H1 (cell line): ENCODE measurements at regions not wholly inside any gene's neighbourhood (a gene's known extent, or its start where the extent isn't known, plus 50 kb on each side); places are given as distances from the start of the nearest gene placed in this dataset.

ENCODE experiments used
- CTCF ChIA-PET: fragments of 300-600 bp; sonication (Branson Sonifier 250); formaldehyde crosslinking; loops from one replicate; lab custom pipeline; 2021; ENCODE audit not compliant: partially characterized antibody; lab: Charles Lee
- POLR2A ChIA-PET: fragments of 300-600 bp; sonication (Branson Sonifier 250); formaldehyde crosslinking; loops from one replicate; lab custom pipeline; 2021; ENCODE audit warnings: inconsistent platforms; ENCODE audit not compliant: partially characterized antibody; lab: Charles Lee
- DNase-seq, 2 experiments: peaks; one replicate each; pipeline versions ENCODE4 v3.0.0 to v3.0.0-alpha.2; 2010 to 2022; ENCODE audit warnings: low spot score in 2 of 2, low read depth in 1 of 2, mixed read lengths in 1 of 2
- FAIRE-seq: peaks from 2 replicates; lab custom pipeline; 2011; peaks lifted over from hg19 to GRCh38; lab: Jason Lieb, UNC
- H2AFZ ChIP-seq: 2 replicates; pipeline ENCODE4 v1.8.1; 2012; ENCODE audit warnings: low read length, inconsistent platforms
- H2AK5ac ChIP-seq: 2 replicates; pipeline ENCODE4 v1.6.1; 2013; ENCODE audit warnings: low read depth, low read length
- H2BK120ac ChIP-seq: replicated peaks from 2 replicates; pipeline ENCODE3; 2013; ENCODE audit warnings: low read depth, low read length, inconsistent platforms
- H2BK12ac ChIP-seq: 2 replicates; pipeline ENCODE4 v1.6.1; 2013; ENCODE audit warnings: low read depth, low read length
- H2BK15ac ChIP-seq: 2 replicates; pipeline ENCODE4 v1.6.1; 2013; ENCODE audit warnings: low read length
- H2BK20ac ChIP-seq: 2 replicates; pipeline ENCODE4 v1.6.1; 2013; ENCODE audit warnings: low read length
- H2BK5ac ChIP-seq: 2 replicates; pipeline ENCODE4 v1.6.1; 2013; ENCODE audit warnings: low read depth, low read length
- H3K14ac ChIP-seq: 2 replicates; pipeline ENCODE4 v1.6.1; 2013; ENCODE audit warnings: inconsistent platforms; ENCODE audit not compliant: insufficient read length
- H3K18ac ChIP-seq: 2 replicates; pipeline ENCODE4 v1.6.1; 2013; ENCODE audit warnings: low read length; ENCODE audit errors: extremely low read depth
- H3K23ac ChIP-seq: 2 replicates; pipeline ENCODE4 v1.6.1; 2013; ENCODE audit warnings: inconsistent platforms; ENCODE audit not compliant: insufficient read length
- H3K23me2 ChIP-seq: 2 replicates; pipeline ENCODE4 v1.6.1; 2013; ENCODE audit warnings: low read depth, low read length
- H3K27ac ChIP-seq: 2 replicates; pipeline ENCODE4 v1.6.1; 2011; ENCODE audit warnings: low read depth, low read length, inconsistent platforms
- H3K27me3 ChIP-seq, 4 experiments: replicated peaks in 1 of 4; 1 replicate in 1 of 4; 2 replicates in 3 of 4; pipeline versions ENCODE4 v1.6.1 to v1.8.1; 2011 to 2013; ENCODE audit warnings: low read length in 3 of 4, mild to moderate bottlenecking in 3 of 4, inconsistent platforms in 2 of 4, mixed read lengths in 2 of 4, moderate library complexity in 1 of 4; ENCODE audit not compliant: control insufficient read depth in 3 of 4, insufficient read depth in 3 of 4; ENCODE audit errors: extremely low read depth in 1 of 4
- H3K36me3 ChIP-seq, 4 experiments: 2 replicates each; pipeline versions ENCODE4 v1.6.1 to v1.8.1; 2011 to 2013; ENCODE audit warnings: mild to moderate bottlenecking in 4 of 4, low read length in 3 of 4, moderate library complexity in 2 of 4, control low read depth in 1 of 4, inconsistent platforms in 1 of 4; ENCODE audit not compliant: insufficient read depth in 4 of 4, control insufficient read depth in 2 of 4
- H3K4ac ChIP-seq: replicated peaks from 2 replicates; pipeline ENCODE3; 2013; ENCODE audit warnings: low read length, low read depth, mixed read lengths, inconsistent platforms; ENCODE audit not compliant: insufficient read length
- H3K4me1 ChIP-seq, 4 experiments: replicated peaks in 1 of 4; 1 replicate in 1 of 4; 2 replicates in 3 of 4; pipeline versions ENCODE4 v1.6.1 to v1.8.1; 2011 to 2013; ENCODE audit warnings: low read length in 3 of 4, inconsistent platforms in 2 of 4, mixed read lengths in 1 of 4; ENCODE audit not compliant: insufficient read depth in 4 of 4, control insufficient read depth in 3 of 4
- H3K4me2 ChIP-seq, 2 experiments: 2 replicates each; pipeline versions ENCODE4 v1.6.1 to v1.8.1; 2011 to 2013; ENCODE audit warnings: low read depth in 2 of 2, low read length in 2 of 2, control low read depth in 1 of 2, inconsistent platforms in 1 of 2, mild to moderate bottlenecking in 1 of 2; ENCODE audit not compliant: insufficient read depth in 1 of 2
- H3K4me3 ChIP-seq, 4 experiments: fragments of 200-600, 300-600 bp in 1 of 4; sonication (generic), shearing (Covaris generic), sonication (Bioruptor Twin) in 1 of 4; 2 replicates each; pipeline versions ENCODE4 v1.5.1 to v1.8.1; 2011 to 2016; ENCODE audit warnings: low read length in 4 of 4, low read depth in 3 of 4, control low read depth in 2 of 4, inconsistent platforms in 2 of 4, mild to moderate bottlenecking in 2 of 4, mixed read lengths in 1 of 4, moderate library complexity in 1 of 4; ENCODE audit not compliant: insufficient read depth in 2 of 4; ENCODE audit errors: extremely low read depth in 1 of 4
- H3K56ac ChIP-seq: replicated peaks from 2 replicates; pipeline ENCODE3; 2013; ENCODE audit warnings: low read depth, mild to moderate bottlenecking, mixed read lengths, low read length, inconsistent platforms; ENCODE audit not compliant: insufficient read length
- H3K79me1 ChIP-seq: 2 replicates; pipeline ENCODE4 v1.6.1; 2013; ENCODE audit warnings: low read depth, low read length, control low read depth
- H3K79me2 ChIP-seq, 2 experiments: 2 replicates each; pipeline versions ENCODE4 v1.6.1 to v1.8.1; 2012 to 2013; ENCODE audit warnings: low read length in 2 of 2, mild to moderate bottlenecking in 2 of 2, inconsistent platforms in 1 of 2; ENCODE audit not compliant: insufficient read depth in 2 of 2, control insufficient read depth in 1 of 2
- H3K9ac ChIP-seq, 4 experiments: replicated peaks in 1 of 4; 1 replicate in 1 of 4; 2 replicates in 3 of 4; pipeline versions ENCODE4 v1.6.1 to v1.8.1; 2011 to 2013; ENCODE audit warnings: low read depth in 3 of 4, low read length in 3 of 4, control low read depth in 2 of 4, mild to moderate bottlenecking in 2 of 4, moderate library complexity in 2 of 4, inconsistent platforms in 1 of 4; ENCODE audit errors: extremely low read depth in 1 of 4
- H3K9me3 ChIP-seq, 2 experiments: 2 replicates each; pipeline versions ENCODE4 v1.6.1 to v1.8.1; 2012 to 2013; ENCODE audit warnings: mild to moderate bottlenecking in 2 of 2, moderate library complexity in 2 of 2, control low read depth in 1 of 2, inconsistent platforms in 1 of 2, low read depth in 1 of 2, low read length in 1 of 2, mixed read lengths in 1 of 2; ENCODE audit not compliant: insufficient read depth in 2 of 2
- H4K20me1 ChIP-seq, 2 experiments: replicated peaks in 1 of 2; 2 replicates each; pipeline versions ENCODE3 to v1.8.1; 2011 to 2013; ENCODE audit warnings: inconsistent platforms in 2 of 2, low read length in 2 of 2, mild to moderate bottlenecking in 1 of 2; ENCODE audit not compliant: insufficient read depth in 2 of 2, control insufficient read depth in 1 of 2
- H4K5ac ChIP-seq: 2 replicates; pipeline ENCODE4 v1.6.1; 2013; ENCODE audit warnings: low read length, low read depth, mixed read lengths, inconsistent platforms; ENCODE audit not compliant: insufficient read length
- H4K8ac ChIP-seq: 2 replicates; pipeline ENCODE4 v1.8.0; 2013; ENCODE audit warnings: mild to moderate bottlenecking, moderate library complexity, low read length, inconsistent platforms; ENCODE audit not compliant: insufficient read depth; ENCODE audit errors: extremely low read depth
- H4K91ac ChIP-seq: replicated peaks from 2 replicates; pipeline ENCODE3; 2013; ENCODE audit warnings: low read length, mixed read lengths, inconsistent platforms; ENCODE audit not compliant: insufficient read length
- BCL11A ChIP-seq, 2 experiments: IDR thresholded peaks; one replicate each; pipeline ENCODE4 v1.6.1; 2011; ENCODE audit warnings: low read depth in 2 of 2, low read length in 2 of 2, mild to moderate bottlenecking in 2 of 2
- CREB1 ChIP-seq: IDR thresholded peaks from 2 replicates; pipeline ENCODE4 v1.6.1; 2012; ENCODE audit warnings: inconsistent platforms
- CTBP2 ChIP-seq: IDR thresholded peaks from 2 replicates; pipeline ENCODE4 v1.7.0; 2011; ENCODE audit warnings: borderline replicate concordance, mild to moderate bottlenecking, moderate library complexity, mixed read lengths, low read length; ENCODE audit not compliant: insufficient read depth, insufficient read length
- GABPA ChIP-seq: IDR thresholded peaks from 2 replicates; pipeline ENCODE4 v1.6.1; 2011; ENCODE audit warnings: mild to moderate bottlenecking, low read length, moderate library complexity, borderline replicate concordance; ENCODE audit not compliant: insufficient read depth
- MAFK ChIP-seq: IDR thresholded peaks from 2 replicates; pipeline ENCODE4 v1.6.1; 2012; ENCODE audit warnings: low read depth, mild to moderate bottlenecking, improper control_type of control experiment, low read length
- RNF2 ChIP-seq: fragments of 200-900, 300-1000 bp; sonication (generic); IDR thresholded peaks from 2 replicates; pipeline ENCODE4 v1.7.1; 2016; ENCODE audit warnings: borderline replicate concordance, low read depth, mild to moderate bottlenecking, antibody characterized with exemption, low read length; ENCODE audit not compliant: poor library complexity, severe bottlenecking; ENCODE audit errors: missing control alignments
- TAF1 ChIP-seq: IDR thresholded peaks from 2 replicates; pipeline ENCODE4 v1.6.1; 2011; ENCODE audit warnings: mild to moderate bottlenecking, low read depth, low read length
- WGBS, 2 experiments: shearing (Covaris generic) in 1 of 2; methylation state at CpG; one replicate each; pipeline versions ENCODE4 v1.1.6 to v1.1.7; 2013 to 2015; ENCODE audit warnings: low lambda C conversion rate in 2 of 2, mixed read lengths in 2 of 2, inconsistent platforms in 1 of 2, low coverage in 1 of 2, missing lambda C conversion rate in 1 of 2; ENCODE audit not compliant: insufficient replicate concordance in 2 of 2, insufficient coverage in 1 of 2, insufficient read length in 1 of 2; ENCODE audit errors: extremely low coverage in 1 of 2, missing lambda C conversion rate in 1 of 2; 5-methylcytosine and 5-hydroxymethylcytosine counted together

- H3K4ac ChIP-seq, result no peak overlapping the region
- no peak overlapping the region for H4K8ac ChIP-seq
- H3K79me1 ChIP-seq, result no peaks in the 10 kb centered on the region
- no peaks in the 10 kb centered on the region for H3K79me2 ChIP-seq
- H2BK5ac ChIP-seq, result no peak overlapping the region
- H3K4me1 ChIP-seq, result no peaks in the 10 kb centered on the region
- no peak overlapping the region for H2BK120ac ChIP-seq
- POLR2A ChIA-PET, result no interaction called here
- H3K56ac ChIP-seq, result no peak overlapping the region
- TF ChIP-seq CREB1, result no peak
- TF ChIP-seq RNF2, result no peak
- no peak for TF ChIP-seq GABPA
- TF ChIP-seq TAF1, result no peak
- no peak for TF ChIP-seq MAFK
- TF ChIP-seq CTBP2, result no peak
- no peak for TF ChIP-seq BCL11A (IDR thresholded peaks at IDR 0.05; ENCODE audit: low read depth in 2 of 2, low read length in 2 of 2)
- H3K9me3 ChIP-seq, result no peaks in the 10 kb centered on the region
- no peak overlapping the region for H3K9ac ChIP-seq
- no peak overlapping the region for H3K27ac ChIP-seq
- no peak overlapping the region for H3K18ac ChIP-seq
- no peak overlapping the region for H2BK20ac ChIP-seq
- no peak overlapping the region for H4K91ac ChIP-seq
- no peak overlapping the region for H3K14ac ChIP-seq
- H2AK5ac ChIP-seq, result no peak overlapping the region
- no peak overlapping the region for H3K23ac ChIP-seq
- no peak overlapping the region for H4K5ac ChIP-seq
- WGBS, 2 experiments, result 75% methylated on average over 3 of the region's 3 CpGs; no CpG with 5 or more reads in 1 of the 2 experiments
- CTCF ChIA-PET, result no interaction called here
- no peaks in the 10 kb centered on the region for H3K27me3 ChIP-seq
- H3K4me2 ChIP-seq, result no peak overlapping the region
- no peak overlapping the region for H2AFZ ChIP-seq
- H3K36me3 ChIP-seq, result no peaks in the 10 kb centered on the region
- no peak overlapping the region for H2BK12ac ChIP-seq
- no peak for FAIRE-seq
- no peak overlapping the region for H3K4me3 ChIP-seq
- H2BK15ac ChIP-seq, result no peak overlapping the region
- DNase-seq, result no peak
- H4K20me1 ChIP-seq, result no peaks in the 10 kb centered on the region
- no peaks in the 10 kb centered on the region for H3K23me2 ChIP-seq
These were observed 133.7 kb upstream of the SETBP1 start for GRCh38 chr18:44546954-44547353.
